ENCODE measurements at regions not wholly inside any gene's neighbourhood (a gene's known extent, or its start where the extent isn't known, plus 50 kb on each side); places are given as distances from the start of the nearest gene placed in this dataset.

DNA sequence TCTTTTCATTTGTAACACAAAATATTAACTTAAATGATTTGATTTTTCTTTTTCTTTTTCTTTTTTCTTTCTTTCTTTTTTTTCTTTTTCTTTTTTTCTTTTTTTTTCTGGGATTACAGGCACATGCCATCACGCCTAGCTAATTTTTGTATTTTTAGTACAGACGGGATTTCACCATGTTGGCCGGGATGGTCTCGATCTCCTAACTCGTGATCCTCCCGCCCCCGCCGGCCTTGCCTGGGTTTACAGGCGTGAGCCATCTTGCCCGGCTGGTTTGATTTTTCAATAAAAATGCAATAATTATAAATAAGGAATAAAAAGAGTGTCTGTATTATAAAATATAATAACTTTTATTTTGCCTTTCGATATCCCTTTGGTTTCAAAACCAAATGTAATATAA is 146.7 kb upstream of the RGS18 start:
- no peak overlapping the region for H3K9ac ChIP-seq (ENCODE audit: low read depth, low read length, poor library complexity)
- H3K23ac ChIP-seq (ENCODE audit: low read depth, low read length, poor library complexity) = no peak overlapping the region
- no peak overlapping the region for H2AFZ ChIP-seq (ENCODE audit: low read length)
- no peak overlapping the region for H2BK15ac ChIP-seq (ENCODE audit: low read length)
- H2AK5ac ChIP-seq (ENCODE audit: low read depth, low read length) = no peak overlapping the region
- no peak overlapping the region for H3K4me2 ChIP-seq (ENCODE audit: insufficient read depth, low read length, poor library complexity, severe bottlenecking)
- no peaks in the 10 kb centered on the region for H3K27me3 ChIP-seq (ENCODE audit: control insufficient read depth in 3 of 3, insufficient read depth in 3 of 3, low read depth in 1 of 3, low read length in 3 of 3)
- no peaks in the 10 kb centered on the region for H3K36me3 ChIP-seq (replicated peaks in 1 of 2; ENCODE audit: control insufficient read depth in 2 of 2, insufficient read depth in 2 of 2, low read length in 2 of 2)
- no peak overlapping the region for H2BK5ac ChIP-seq (ENCODE audit: low read length)
- no peak overlapping the region for H2BK12ac ChIP-seq (ENCODE audit: low read length)
- H3K18ac ChIP-seq (ENCODE audit: low read length) = no peak overlapping the region
- no peak overlapping the region for H3K4me3 ChIP-seq (ENCODE audit: low read length in 2 of 2)
- no peak overlapping the region for H3K27ac ChIP-seq (replicated peaks; ENCODE audit: low read length)
- no peaks in the 10 kb centered on the region for H3K4me1 ChIP-seq (ENCODE audit: control insufficient read depth in 2 of 2, insufficient read depth in 1 of 2, low read depth in 1 of 2, low read length in 2 of 2)
- H3K9me3 ChIP-seq (replicated peaks in 1 of 2; ENCODE audit: control insufficient read depth in 2 of 2, insufficient read depth in 1 of 2, low read depth in 1 of 2, low read length in 2 of 2) = no peaks in the 10 kb centered on the region
- H3K4ac ChIP-seq (ENCODE audit: low read length) = no peak overlapping the region
- H4K8ac ChIP-seq (ENCODE audit: low read depth, low read length) = no peak overlapping the region
- no peaks in the 10 kb centered on the region for H3K79me1 ChIP-seq (ENCODE audit: low read depth, low read length)
- no peak overlapping the region for H2BK120ac ChIP-seq (ENCODE audit: low read depth, low read length)
- DNase-seq (ENCODE audit: low spot score) = no peak
- no CpG with 5 or more reads among the region's 11 CpGs for WGBS, 2 donors (ENCODE audit: extremely low coverage in 2 of 2, insufficient read length in 2 of 2, insufficient replicate concordance in 1 of 2)
- H4K91ac ChIP-seq (ENCODE audit: low read depth, low read length, poor library complexity) = no peak overlapping the region
- H3K14ac ChIP-seq (ENCODE audit: low read length) = no peak overlapping the region

DNA sequence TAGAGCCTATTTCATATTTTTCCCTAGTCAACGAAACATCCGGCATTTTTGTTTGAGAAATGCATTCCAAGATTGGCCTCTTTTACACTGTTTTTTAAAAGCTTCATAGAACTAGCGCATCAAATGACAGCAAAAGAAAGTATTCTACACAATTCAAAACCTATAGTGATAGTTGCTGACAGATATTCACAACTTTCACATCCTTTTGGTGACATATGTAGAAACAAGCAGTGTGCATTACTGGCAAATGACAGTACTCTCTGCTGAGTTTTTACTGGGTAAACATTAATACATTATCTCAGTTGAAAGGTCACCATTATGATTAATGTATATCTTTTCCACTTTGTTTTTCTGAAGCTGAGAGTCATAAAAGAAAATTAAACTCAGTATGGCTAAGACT is 135.4 kb upstream of the RGS18 start:
- no peak overlapping the region for H3K4me2 ChIP-seq (ENCODE audit: insufficient read depth, low read length, poor library complexity, severe bottlenecking)
- no peaks in the 10 kb centered on the region for H3K9me3 ChIP-seq (replicated peaks in 1 of 2; ENCODE audit: control insufficient read depth in 2 of 2, insufficient read depth in 1 of 2, low read depth in 1 of 2, low read length in 2 of 2)
- no peak overlapping the region for H2BK5ac ChIP-seq (ENCODE audit: low read length)
- DNase-seq (ENCODE audit: low spot score) = no peak
- H3K36me3 ChIP-seq (replicated peaks in 1 of 2; ENCODE audit: control insufficient read depth in 2 of 2, insufficient read depth in 2 of 2, low read length in 2 of 2) = no peaks in the 10 kb centered on the region
- no peak overlapping the region for H3K18ac ChIP-seq (ENCODE audit: low read length)
- no peaks in the 10 kb centered on the region for H3K4me1 ChIP-seq (ENCODE audit: control insufficient read depth in 2 of 2, insufficient read depth in 1 of 2, low read depth in 1 of 2, low read length in 2 of 2)
- no peak overlapping the region for H4K8ac ChIP-seq (ENCODE audit: low read depth, low read length)
- WGBS, 2 donors (ENCODE audit: extremely low coverage in 2 of 2, insufficient read length in 2 of 2, insufficient replicate concordance in 1 of 2) = no CpG with 5 or more reads among the region's 3 CpGs
- no peak overlapping the region for H3K27ac ChIP-seq (replicated peaks; ENCODE audit: low read length)
- H2BK120ac ChIP-seq (ENCODE audit: low read depth, low read length) = no peak overlapping the region
- no peak overlapping the region for H2BK15ac ChIP-seq (ENCODE audit: low read length)
- no peaks in the 10 kb centered on the region for H3K79me1 ChIP-seq (ENCODE audit: low read depth, low read length)
- H2BK12ac ChIP-seq (ENCODE audit: low read length) = no peak overlapping the region
- H3K9ac ChIP-seq (ENCODE audit: low read depth, low read length, poor library complexity) = no peak overlapping the region
- no peak overlapping the region for H3K4me3 ChIP-seq (ENCODE audit: low read length in 2 of 2)
- H2AFZ ChIP-seq (ENCODE audit: low read length) = no peak overlapping the region
- no peak overlapping the region for H4K91ac ChIP-seq (ENCODE audit: low read depth, low read length, poor library complexity)
- no peaks in the 10 kb centered on the region for H3K27me3 ChIP-seq (ENCODE audit: control insufficient read depth in 3 of 3, insufficient read depth in 3 of 3, low read depth in 1 of 3, low read length in 3 of 3)
- H3K4ac ChIP-seq (ENCODE audit: low read length) = no peak overlapping the region
- no peak overlapping the region for H3K14ac ChIP-seq (ENCODE audit: low read length)
- H3K23ac ChIP-seq (ENCODE audit: low read depth, low read length, poor library complexity) = no peak overlapping the region
- H2AK5ac ChIP-seq (ENCODE audit: low read depth, low read length) = no peak overlapping the region

DNA sequence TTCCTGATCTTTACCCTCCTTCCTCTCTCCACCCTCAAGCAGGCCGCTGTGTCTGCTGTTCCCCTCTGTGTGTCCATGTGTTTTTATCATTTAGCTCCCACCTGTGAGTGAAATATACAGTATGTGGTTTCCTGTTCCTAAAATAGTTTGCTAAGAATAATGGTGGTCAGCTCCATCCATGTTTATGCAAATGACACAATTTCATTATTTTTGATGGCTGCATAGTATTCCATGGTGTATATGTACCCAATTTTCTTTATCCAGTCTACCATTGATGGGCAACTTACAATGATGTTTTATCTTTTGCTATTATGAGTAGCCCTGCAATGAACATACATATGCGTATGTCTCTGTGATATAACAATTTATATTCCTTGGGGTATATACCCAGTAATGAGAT is 133.4 kb upstream of the RGS18 start:
- H3K4me3 ChIP-seq (ENCODE audit: low read length in 2 of 2) = no peak overlapping the region
- WGBS, 2 donors (ENCODE audit: extremely low coverage in 2 of 2, insufficient read length in 2 of 2, insufficient replicate concordance in 1 of 2) = no CpG with 5 or more reads among the region's 2 CpGs
- no peak overlapping the region for H3K14ac ChIP-seq (ENCODE audit: low read length)
- no peak overlapping the region for H3K23ac ChIP-seq (ENCODE audit: low read depth, low read length, poor library complexity)
- no peak overlapping the region for H2BK5ac ChIP-seq (ENCODE audit: low read length)
- no peak overlapping the region for H4K8ac ChIP-seq (ENCODE audit: low read depth, low read length)
- H3K9ac ChIP-seq (ENCODE audit: low read depth, low read length, poor library complexity) = no peak overlapping the region
- no peak for DNase-seq (ENCODE audit: low spot score)
- H2BK12ac ChIP-seq (ENCODE audit: low read length) = no peak overlapping the region
- H2BK15ac ChIP-seq (ENCODE audit: low read length) = no peak overlapping the region
- H3K18ac ChIP-seq (ENCODE audit: low read length) = no peak overlapping the region
- no peak overlapping the region for H3K27ac ChIP-seq (replicated peaks; ENCODE audit: low read length)
- H2AK5ac ChIP-seq (ENCODE audit: low read depth, low read length) = no peak overlapping the region
- H3K9me3 ChIP-seq (replicated peaks in 1 of 2; ENCODE audit: control insufficient read depth in 2 of 2, insufficient read depth in 1 of 2, low read depth in 1 of 2, low read length in 2 of 2) = no peaks in the 10 kb centered on the region
- no peak overlapping the region for H2AFZ ChIP-seq (ENCODE audit: low read length)
- H3K36me3 ChIP-seq (replicated peaks in 1 of 2; ENCODE audit: control insufficient read depth in 2 of 2, insufficient read depth in 2 of 2, low read length in 2 of 2) = no peaks in the 10 kb centered on the region
- no peak overlapping the region for H4K91ac ChIP-seq (ENCODE audit: low read depth, low read length, poor library complexity)
- H3K4me1 ChIP-seq (ENCODE audit: control insufficient read depth in 2 of 2, insufficient read depth in 1 of 2, low read depth in 1 of 2, low read length in 2 of 2) = no peaks in the 10 kb centered on the region
- H3K79me1 ChIP-seq (ENCODE audit: low read depth, low read length) = no peaks in the 10 kb centered on the region
- no peaks in the 10 kb centered on the region for H3K27me3 ChIP-seq (ENCODE audit: control insufficient read depth in 3 of 3, insufficient read depth in 3 of 3, low read depth in 1 of 3, low read length in 3 of 3)
- H3K4me2 ChIP-seq (ENCODE audit: insufficient read depth, low read length, poor library complexity, severe bottlenecking) = no peak overlapping the region
- no peak overlapping the region for H3K4ac ChIP-seq (ENCODE audit: low read length)
- no peak overlapping the region for H2BK120ac ChIP-seq (ENCODE audit: low read depth, low read length)

DNA sequence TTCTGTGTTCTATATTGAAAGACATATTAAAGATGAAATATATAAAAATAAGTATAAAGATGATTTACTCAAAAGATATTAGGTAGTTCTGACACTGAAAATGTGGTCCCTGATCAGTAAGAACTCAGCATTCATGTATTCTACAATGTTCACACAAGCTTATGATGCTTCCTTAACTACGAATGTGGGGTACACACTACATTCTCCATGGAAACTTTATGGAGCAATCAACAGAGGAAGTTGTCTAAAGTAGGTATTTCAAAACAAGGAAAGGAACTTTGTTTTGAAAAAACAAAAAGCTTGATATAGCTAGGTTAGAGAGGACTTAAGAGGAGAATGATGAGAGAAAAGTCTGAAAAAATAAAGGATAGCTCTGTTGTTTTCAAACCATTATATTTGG is 119.7 kb upstream of the RGS18 start:
- Histone ChIP-seq H3K79me1 (ENCODE audit: low read depth, low read length) (no peaks in the 10 kb centered on the region), H3K36me3 (replicated peaks in 1 of 2; ENCODE audit: control insufficient read depth in 2 of 2, insufficient read depth in 2 of 2, low read length in 2 of 2) (no peaks in the 10 kb centered on the region), H3K23ac (ENCODE audit: low read depth, low read length, poor library complexity) (no peak overlapping the region), H3K4ac (ENCODE audit: low read length) (no peak overlapping the region), H2BK120ac (ENCODE audit: low read depth, low read length) (no peak overlapping the region), H3K14ac (ENCODE audit: low read length) (no peak overlapping the region), H3K9ac (ENCODE audit: low read depth, low read length, poor library complexity) (no peak overlapping the region), H4K8ac (ENCODE audit: low read depth, low read length) (no peak overlapping the region), H3K4me2 (ENCODE audit: insufficient read depth, low read length, poor library complexity, severe bottlenecking) (no peak overlapping the region), H2BK12ac (ENCODE audit: low read length) (no peak overlapping the region), H2BK5ac (ENCODE audit: low read length) (no peak overlapping the region), H3K18ac (ENCODE audit: low read length) (no peak overlapping the region), H3K27ac (replicated peaks; ENCODE audit: low read length) (no peak overlapping the region), H2AK5ac (ENCODE audit: low read depth, low read length) (no peak overlapping the region), H3K27me3 (ENCODE audit: control insufficient read depth in 3 of 3, insufficient read depth in 3 of 3, low read depth in 1 of 3, low read length in 3 of 3) (no peaks in the 10 kb centered on the region), H3K4me1 (ENCODE audit: control insufficient read depth in 2 of 2, insufficient read depth in 1 of 2, low read depth in 1 of 2, low read length in 2 of 2) (no peaks in the 10 kb centered on the region), H2BK15ac (ENCODE audit: low read length) (no peak overlapping the region), H4K91ac (ENCODE audit: low read depth, low read length, poor library complexity) (no peak overlapping the region), H3K4me3 (ENCODE audit: low read length in 2 of 2) (no peak overlapping the region), H2AFZ (ENCODE audit: low read length) (no peak overlapping the region), H3K9me3 (replicated peaks in 1 of 2; ENCODE audit: control insufficient read depth in 2 of 2, insufficient read depth in 1 of 2, low read depth in 1 of 2, low read length in 2 of 2) (no peaks in the 10 kb centered on the region)
- no peak for DNase-seq (ENCODE audit: low spot score)
- no CpG with 5 or more reads among the region's 1 CpG for WGBS, 2 donors (ENCODE audit: extremely low coverage in 2 of 2, insufficient read length in 2 of 2, insufficient replicate concordance in 1 of 2)

Measured in neuronal stem cell (in vitro differentiated cells).